Suppressor macrophage (primary cell): ENCODE measurements at regions not wholly inside any gene's neighbourhood (a gene's known extent, or its start where the extent isn't known, plus 50 kb on each side); places are given as distances from the start of the nearest gene placed in this dataset.
"Not testable (repeated sequence)": the region's sequence is repeated elsewhere in the genome, so short reads cannot be mapped to it uniquely, and the experiment has no call there.

Experiments used
- DNase-seq, 4 experiments: peaks; one replicate each; pipeline ENCODE4 v3.0.0-alpha.2; 2020 to 2022

GRCh38 chr17:11182430-11182829 lies 58.6 kb upstream of the SHISA6 start:
- DNase-seq: no peak

- DNase-seq: no peak
These were observed 62.4 kb upstream of the SHISA6 start for GRCh38 chr17:11178581-11178980.

GRCh38 chr17:11177340-11177739 lies 63.7 kb upstream of the SHISA6 start:
- no peak for DNase-seq

GRCh38 chr17:11176549-11176948 lies 64.5 kb upstream of the SHISA6 start:
- DNase-seq: no peak

GRCh38 chr17:11170881-11171280 lies 70.1 kb upstream of the SHISA6 start:
- no peak for DNase-seq

GRCh38 chr17:11151818-11152425 lies 89.1 kb upstream of the SHISA6 start:
- DNase-seq: no peak

- not testable (repeated sequence) for DNase-seq
These were observed 90.0 kb upstream of the SHISA6 start for GRCh38 chr17:11150906-11151511.

- peak; percentile 32 to 51 (median 44) for DNase-seq
These were observed 96.4 kb upstream of the SHISA6 start for GRCh38 chr17:11144358-11145233.

GRCh38 chr17:11142231-11142630 lies 98.8 kb upstream of the SHISA6 start:
- no peak for DNase-seq

GRCh38 chr17:11140501-11140900 lies 100.5 kb upstream of the SHISA6 start:
- DNase-seq: no peak

GRCh38 chr17:11140043-11140442 lies 101.0 kb upstream of the SHISA6 start:
- no peak for DNase-seq

GRCh38 chr17:11138023-11138422 lies 103.0 kb upstream of the SHISA6 start:
- DNase-seq: no peak

GRCh38 chr17:11135819-11136218 lies 105.2 kb upstream of the SHISA6 start:
- DNase-seq: no peak

GRCh38 chr17:11130367-11130766 lies 110.6 kb upstream of the SHISA6 start:
- DNase-seq: no peak

- no peak for DNase-seq
These were observed 118.1 kb upstream of the SHISA6 start for GRCh38 chr17:11122908-11123307.

GRCh38 chr17:11121341-11121985 lies 119.5 kb upstream of the SHISA6 start:
- DNase-seq: no peak

GRCh38 chr17:11109106-11109505 lies 131.9 kb upstream of the SHISA6 start:
- no peak for DNase-seq

- no peak for DNase-seq
These were observed 135.9 kb upstream of the SHISA6 start for GRCh38 chr17:11105141-11105540.

GRCh38 chr17:11097121-11097520 lies 143.9 kb upstream of the SHISA6 start:
- no peak for DNase-seq

- DNase-seq: no peak
These were observed 146.7 kb upstream of the SHISA6 start for GRCh38 chr17:11094331-11094730.

- no peak for DNase-seq
These were observed 154.2 kb upstream of the SHISA6 start for GRCh38 chr17:11086646-11087340.

GRCh38 chr17:11082559-11082958 lies 158.5 kb upstream of the SHISA6 start:
- no peak for DNase-seq

GRCh38 chr17:11081342-11081741 lies 159.7 kb upstream of the SHISA6 start:
- DNase-seq: no peak
